Mesothelial cell of epicardium (in vitro differentiated cells): ENCODE measurements at regions not wholly inside any gene's neighbourhood (a gene's known extent, or its start where the extent isn't known, plus 50 kb on each side); places are given as distances from the start of the nearest gene placed in this dataset.
"Not testable (repeated sequence)": the region's sequence is repeated elsewhere in the genome, so short reads cannot be mapped to it uniquely, and the experiment has no call there.

Source experiments
- DNase-seq, 2 experiments: peaks; one replicate each; pipeline ENCODE4 v3.0.0; 2021; ENCODE audit warnings: low spot score in 2 of 2; ENCODE audit not compliant: unreplicated experiment in 2 of 2
- H3K27ac Mint-ChIP-seq: 2 replicates; pipeline ENCODE4 v1.8.0; 2021; ENCODE audit warnings: mixed read lengths
- H3K27me3 Mint-ChIP-seq: 2 replicates; pipeline ENCODE4 v1.8.0; 2021; ENCODE audit warnings: low read depth, mixed read lengths
- H3K36me3 Mint-ChIP-seq: 2 replicates; pipeline ENCODE4 v1.8.0; 2021; ENCODE audit warnings: mixed read lengths
- H3K4me1 Mint-ChIP-seq: 2 replicates; pipeline ENCODE4 v1.8.0; 2021; ENCODE audit warnings: mixed read lengths
- H3K4me3 Mint-ChIP-seq: 2 replicates; pipeline ENCODE4 v1.8.0; 2021; ENCODE audit warnings: mild to moderate bottlenecking, moderate library complexity, mixed read lengths
- H3K9me3 Mint-ChIP-seq: 2 replicates; pipeline ENCODE4 v1.8.0; 2021; ENCODE audit warnings: mixed read lengths
- TF ChIP-seq, protein P1 (sequence below): fragments of 200-600 bp; sonication (generic); IDR thresholded peaks from one replicate; pipeline ENCODE4 v1.5.0; 2021; ENCODE audit warnings: antibody characterized with exemption; ENCODE audit not compliant: unreplicated experiment

DNA sequence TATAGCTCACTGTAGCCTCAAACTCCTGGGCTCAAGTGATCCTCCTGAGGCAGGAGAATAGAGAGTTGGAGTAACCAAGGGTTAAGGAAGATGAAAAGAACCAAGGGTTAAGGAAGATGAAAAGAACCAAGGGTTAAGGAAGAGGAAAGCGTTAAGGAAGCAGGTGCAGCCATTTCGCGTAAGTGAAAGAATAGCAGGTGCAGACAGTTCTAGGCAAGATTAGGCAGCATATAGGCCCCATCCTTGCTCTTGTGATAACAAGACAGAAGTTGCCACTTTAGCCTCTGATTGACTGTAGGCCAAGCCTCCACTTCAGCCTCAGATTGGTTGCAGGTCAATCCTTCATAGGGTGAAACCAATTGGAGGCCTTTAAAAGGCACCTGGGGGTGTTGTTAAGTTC lies 677.4 kb downstream of the PDCD6IP start:
- no peak overlapping the region for H3K4me3 Mint-ChIP-seq
- H3K36me3 Mint-ChIP-seq, result no peaks in the 10 kb centered on the region
- H3K27ac Mint-ChIP-seq, result no peak overlapping the region
- H3K4me1 Mint-ChIP-seq, result no peaks in the 10 kb centered on the region
- DNase-seq, result no peak
- TF ChIP-seq, protein P1, sequence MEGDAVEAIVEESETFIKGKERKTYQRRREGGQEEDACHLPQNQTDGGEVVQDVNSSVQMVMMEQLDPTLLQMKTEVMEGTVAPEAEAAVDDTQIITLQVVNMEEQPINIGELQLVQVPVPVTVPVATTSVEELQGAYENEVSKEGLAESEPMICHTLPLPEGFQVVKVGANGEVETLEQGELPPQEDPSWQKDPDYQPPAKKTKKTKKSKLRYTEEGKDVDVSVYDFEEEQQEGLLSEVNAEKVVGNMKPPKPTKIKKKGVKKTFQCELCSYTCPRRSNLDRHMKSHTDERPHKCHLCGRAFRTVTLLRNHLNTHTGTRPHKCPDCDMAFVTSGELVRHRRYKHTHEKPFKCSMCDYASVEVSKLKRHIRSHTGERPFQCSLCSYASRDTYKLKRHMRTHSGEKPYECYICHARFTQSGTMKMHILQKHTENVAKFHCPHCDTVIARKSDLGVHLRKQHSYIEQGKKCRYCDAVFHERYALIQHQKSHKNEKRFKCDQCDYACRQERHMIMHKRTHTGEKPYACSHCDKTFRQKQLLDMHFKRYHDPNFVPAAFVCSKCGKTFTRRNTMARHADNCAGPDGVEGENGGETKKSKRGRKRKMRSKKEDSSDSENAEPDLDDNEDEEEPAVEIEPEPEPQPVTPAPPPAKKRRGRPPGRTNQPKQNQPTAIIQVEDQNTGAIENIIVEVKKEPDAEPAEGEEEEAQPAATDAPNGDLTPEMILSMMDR, result no peak
- no peaks in the 10 kb centered on the region for H3K27me3 Mint-ChIP-seq
- H3K9me3 Mint-ChIP-seq, result peaks cover 18% of the 10 kb centered on the region

DNA sequence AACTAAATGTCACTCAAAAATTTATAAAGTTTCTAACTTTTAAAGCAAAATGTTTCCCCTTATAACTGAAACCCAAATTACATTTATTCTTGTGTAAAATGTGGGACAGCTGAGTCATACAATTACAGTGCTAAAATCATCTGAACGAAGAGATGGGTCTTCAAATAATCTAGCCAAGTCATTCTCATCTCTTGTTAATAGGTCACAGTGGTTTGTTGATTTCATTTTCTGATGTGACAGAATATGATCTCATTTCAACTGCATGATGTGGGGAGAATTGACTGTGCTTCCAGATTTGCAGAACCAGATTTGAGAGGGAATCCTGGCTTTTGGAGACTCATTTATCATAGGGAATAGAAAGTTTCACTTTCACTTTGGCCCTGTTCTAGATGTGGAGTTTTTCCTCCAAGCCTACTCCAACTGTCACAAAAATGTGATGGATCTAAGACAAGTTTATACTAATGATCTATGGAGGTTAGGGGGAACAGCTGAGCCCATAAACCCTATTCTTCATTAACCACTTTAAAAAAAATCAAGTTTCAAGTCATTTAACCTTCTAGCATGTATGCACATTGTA lies 685.0 kb downstream of the PDCD6IP start:
- peaks cover 4% of the 10 kb centered on the region for H3K9me3 Mint-ChIP-seq
- TF ChIP-seq, protein P1, result no peak
- no peaks in the 10 kb centered on the region for H3K36me3 Mint-ChIP-seq
- no peaks in the 10 kb centered on the region for H3K4me1 Mint-ChIP-seq
- H3K27ac Mint-ChIP-seq, result no peak overlapping the region
- H3K27me3 Mint-ChIP-seq, result no peaks in the 10 kb centered on the region
- no peak for DNase-seq
- no peak overlapping the region for H3K4me3 Mint-ChIP-seq

DNA sequence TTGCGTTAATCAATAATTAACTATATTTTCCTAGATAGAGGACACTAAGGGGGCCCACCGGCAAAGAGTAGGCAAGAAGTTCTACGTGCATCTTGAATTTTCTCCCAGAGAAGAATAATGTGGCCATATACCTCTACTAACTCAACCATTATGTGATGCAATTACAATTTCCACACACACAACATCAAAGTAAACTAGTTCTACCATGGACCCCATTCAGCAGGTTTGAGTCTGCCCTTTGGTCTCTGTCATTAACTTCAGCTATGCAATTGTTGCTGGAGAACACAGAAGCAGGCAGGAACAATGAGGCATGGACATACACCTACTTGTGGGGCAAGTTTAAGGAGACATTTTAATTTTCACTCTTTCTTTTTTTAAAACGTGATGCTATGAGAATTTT lies 705.9 kb downstream of the PDCD6IP start:
- TF ChIP-seq, protein P1, result no peak
- no peaks in the 10 kb centered on the region for H3K27me3 Mint-ChIP-seq
- peaks cover 3% of the 10 kb centered on the region for H3K4me1 Mint-ChIP-seq
- H3K36me3 Mint-ChIP-seq, result no peaks in the 10 kb centered on the region
- no peaks in the 10 kb centered on the region for H3K9me3 Mint-ChIP-seq
- no peak overlapping the region for H3K4me3 Mint-ChIP-seq
- no peak for DNase-seq
- no peak overlapping the region for H3K27ac Mint-ChIP-seq

DNA sequence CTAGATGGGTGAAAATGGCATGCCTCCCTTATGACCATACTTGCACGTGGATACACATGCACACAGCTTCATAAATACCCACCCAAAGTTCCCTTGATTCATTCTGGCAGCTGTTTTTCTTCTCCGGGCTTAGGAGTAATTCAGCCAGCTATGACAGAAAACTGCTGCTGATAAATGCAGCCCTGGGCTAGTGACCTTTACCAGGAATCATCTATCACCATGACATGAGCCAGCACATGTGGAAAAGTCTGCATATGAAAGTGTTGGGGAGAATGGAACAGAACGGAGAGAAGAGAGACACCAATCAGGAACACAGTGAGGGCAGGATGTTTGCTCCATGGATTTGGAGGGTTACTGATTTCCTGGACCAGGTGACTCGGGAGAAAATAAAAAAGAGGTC lies 706.3 kb downstream of the PDCD6IP start:
- no peak overlapping the region for H3K4me3 Mint-ChIP-seq

DNA sequence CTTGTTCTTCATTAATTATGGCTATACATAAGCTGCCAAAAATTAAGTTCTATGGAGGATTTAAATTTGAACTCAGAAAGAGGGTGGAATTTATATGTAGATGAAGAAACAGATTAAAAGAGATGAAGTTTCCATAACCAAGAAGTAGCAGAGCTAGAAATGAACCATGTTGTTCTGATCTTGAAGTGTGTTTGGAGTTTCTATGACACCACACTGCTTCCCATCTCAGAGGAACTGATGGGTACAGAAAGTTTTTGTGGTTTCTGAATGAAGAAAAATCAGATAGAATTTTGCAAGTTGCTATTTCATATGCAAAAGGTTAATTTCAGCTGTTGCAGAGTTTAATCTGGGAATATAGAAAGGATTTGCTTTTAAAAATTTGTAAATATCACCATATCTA lies 710.3 kb downstream of the PDCD6IP start:
- no peak overlapping the region for H3K4me3 Mint-ChIP-seq
- H3K9me3 Mint-ChIP-seq, result no peaks in the 10 kb centered on the region
- no peaks in the 10 kb centered on the region for H3K36me3 Mint-ChIP-seq
- TF ChIP-seq, protein P1, result no peak
- H3K27ac Mint-ChIP-seq, result no peak overlapping the region
- DNase-seq, result no peak
- peaks cover 3% of the 10 kb centered on the region for H3K4me1 Mint-ChIP-seq
- H3K27me3 Mint-ChIP-seq, result no peaks in the 10 kb centered on the region

More for the DNA sequence above, 706.3 kb downstream of the PDCD6IP start:
- Mint-ChIP-seq H3K4me1 (peaks cover 3% of the 10 kb centered on the region), H3K9me3 (no peaks in the 10 kb centered on the region), H3K36me3 (no peaks in the 10 kb centered on the region), H3K27me3 (no peaks in the 10 kb centered on the region), H3K27ac (no peak overlapping the region)
- no peak for DNase-seq
- TF ChIP-seq, protein P1, result no peak

DNA sequence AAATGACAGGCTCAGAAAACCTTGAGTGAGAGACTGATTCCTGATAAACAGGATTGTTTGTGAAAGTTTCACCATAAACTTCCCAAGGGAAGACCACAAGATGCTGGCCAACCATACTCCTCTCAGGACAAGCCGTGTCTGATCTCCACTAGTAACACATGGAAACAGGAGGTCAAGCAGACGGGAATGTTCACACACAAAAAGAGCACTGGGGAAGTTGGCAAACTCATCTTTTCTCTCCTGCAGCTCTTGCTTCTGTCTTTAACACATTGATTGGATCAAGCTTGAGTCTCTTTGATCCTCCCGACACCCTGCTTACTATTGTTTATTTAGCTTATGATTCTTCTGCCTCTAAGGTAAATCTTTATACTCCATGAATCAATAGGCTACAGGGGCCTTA lies 713.5 kb downstream of the PDCD6IP start:
- H3K27ac Mint-ChIP-seq, result no peak overlapping the region
- no peaks in the 10 kb centered on the region for H3K4me1 Mint-ChIP-seq
- no peaks in the 10 kb centered on the region for H3K9me3 Mint-ChIP-seq
- H3K27me3 Mint-ChIP-seq, result peaks cover 2% of the 10 kb centered on the region
- no peaks in the 10 kb centered on the region for H3K36me3 Mint-ChIP-seq
- TF ChIP-seq, protein P1, result no peak
- DNase-seq, result no peak
- H3K4me3 Mint-ChIP-seq, result no peak overlapping the region

DNA sequence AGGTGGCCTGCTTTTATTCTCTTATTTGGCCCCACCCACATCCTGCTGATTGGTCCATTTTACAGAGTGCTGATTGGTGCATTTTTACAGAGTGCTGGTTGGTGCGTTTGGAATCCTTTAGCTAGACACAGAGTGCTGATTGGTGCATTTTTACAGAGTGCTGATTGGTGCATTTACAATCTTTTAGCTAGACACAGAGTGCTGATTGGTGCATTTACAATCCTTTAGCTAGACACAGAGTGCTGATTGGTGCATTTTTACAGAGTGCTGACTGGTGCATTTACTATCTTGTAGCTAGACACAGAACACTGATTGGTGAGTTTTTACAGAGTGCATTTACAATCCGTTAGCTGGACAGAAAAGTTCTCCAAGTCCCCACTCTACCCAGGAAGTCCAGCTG lies 720.6 kb downstream of the PDCD6IP start:
- H3K4me3 Mint-ChIP-seq, DNase-seq, H3K36me3 Mint-ChIP-seq, H3K27ac Mint-ChIP-seq, H3K4me1 Mint-ChIP-seq, H3K27me3 Mint-ChIP-seq: not testable (repeated sequence)
- peaks cover 20% of the 10 kb centered on the region for H3K9me3 Mint-ChIP-seq
